Activated T-cell treated with anti-CD3 and anti-CD28 coated beads, Interleukin-2, amount 50 U/mL, for 24 hours (primary cell): ENCODE measurements at regions not wholly inside any gene's neighbourhood (a gene's known extent, or its start where the extent isn't known, plus 50 kb on each side); places are given as distances from the start of the nearest gene placed in this dataset.

Experiments used
- DNase-seq: peaks from one replicate; pipeline ENCODE4 v3.0.0-alpha.2; 2020
- H3K27ac Mint-ChIP-seq: 2 replicates; pipeline ENCODE4 v1.8.0; 2020; ENCODE audit warnings: mild to moderate bottlenecking, mixed read lengths
- H3K27me3 Mint-ChIP-seq: 2 replicates; pipeline ENCODE4 v1.8.0; 2020; ENCODE audit warnings: mixed read lengths
- H3K36me3 Mint-ChIP-seq: 2 replicates; pipeline ENCODE4 v1.8.0; 2020; ENCODE audit warnings: low read depth, mixed read lengths
- H3K4me1 Mint-ChIP-seq: 2 replicates; pipeline ENCODE4 v1.8.0; 2020; ENCODE audit warnings: low read depth, mixed read lengths
- H3K4me3 Mint-ChIP-seq: 2 replicates; pipeline ENCODE4 v1.8.0; 2020; ENCODE audit warnings: mild to moderate bottlenecking, moderate library complexity, mixed read lengths
- H3K9me3 Mint-ChIP-seq: 2 replicates; pipeline ENCODE4 v1.8.0; 2020; ENCODE audit warnings: mixed read lengths

- Mint-ChIP-seq H3K27me3 (no peaks in the 10 kb centered on the region), H3K36me3 (no peaks in the 10 kb centered on the region), H3K9me3 (peaks cover 2% of the 10 kb centered on the region), H3K4me1 (peaks cover 4% of the 10 kb centered on the region), H3K27ac (no peak overlapping the region), H3K4me3 (no peak overlapping the region)
- DNase-seq: no peak
These were observed 53.6 kb upstream of the NT5E start for GRCh38 chr6:85396159-85396808.

- Mint-ChIP-seq H3K36me3 (no peaks in the 10 kb centered on the region), H3K4me3 (no peak overlapping the region), H3K9me3 (peaks cover 2% of the 10 kb centered on the region), H3K27me3 (no peaks in the 10 kb centered on the region), H3K4me1 (peaks cover 4% of the 10 kb centered on the region), H3K27ac (no peak overlapping the region)
- DNase-seq: no peak
These were observed 54.1 kb upstream of the NT5E start for GRCh38 chr6:85395746-85396145.

DNA sequence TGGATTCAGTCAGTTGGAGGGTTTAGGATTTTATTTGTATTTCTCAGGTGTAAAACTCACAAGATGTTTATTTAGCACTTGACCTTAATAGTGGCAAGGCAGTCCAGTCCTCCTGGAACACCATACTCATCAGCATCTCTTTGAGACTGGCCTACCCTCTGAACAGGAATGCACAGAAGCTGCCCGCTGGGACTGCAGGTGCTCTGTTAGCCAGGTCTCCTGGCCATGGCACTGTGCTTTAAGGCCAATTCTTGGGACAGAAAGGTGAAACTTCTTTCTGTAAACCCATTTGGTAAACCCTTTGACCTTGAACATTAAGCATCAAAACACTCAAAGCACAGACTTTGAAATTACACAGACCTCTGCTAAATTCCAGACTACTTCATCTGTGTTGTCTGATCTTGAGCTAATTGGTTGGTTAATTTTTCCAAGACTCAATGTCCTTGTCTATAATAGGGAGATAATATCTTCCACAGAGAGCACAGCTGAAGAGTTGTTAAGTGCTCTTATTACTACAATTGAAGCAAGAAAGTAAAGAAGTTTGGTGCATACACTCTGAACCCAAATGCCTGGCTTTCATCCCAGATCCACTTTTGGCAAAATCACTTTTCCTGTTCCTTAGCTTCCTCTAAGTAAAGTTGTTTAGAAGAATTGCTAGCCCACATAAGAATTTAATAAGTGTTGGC lies 54.9 kb upstream of the NT5E start:
- peaks cover 8% of the 10 kb centered on the region for H3K4me1 Mint-ChIP-seq
- DNase-seq: no peak

DNA sequence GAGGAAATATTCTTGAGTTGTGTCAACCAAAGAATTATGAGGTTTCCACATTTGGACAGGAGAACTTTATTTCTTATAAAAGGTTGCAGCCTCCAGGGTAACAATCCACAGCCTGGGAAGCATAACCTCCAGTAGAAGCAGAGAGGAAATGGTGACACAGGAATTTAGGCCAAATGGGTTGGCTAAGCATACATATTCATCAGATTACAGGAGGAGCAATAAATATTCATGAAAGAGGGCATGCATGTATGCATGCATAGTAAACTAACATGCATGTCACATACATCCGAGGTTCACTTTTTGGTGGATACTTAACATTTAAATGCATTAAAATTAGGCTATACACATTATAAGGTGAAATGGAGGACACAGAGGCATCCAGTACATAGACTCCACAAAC lies 55.7 kb upstream of the NT5E start:
- no peak overlapping the region for H3K4me3 Mint-ChIP-seq
- no peak overlapping the region for H3K27ac Mint-ChIP-seq
- H3K36me3 Mint-ChIP-seq: no peaks in the 10 kb centered on the region
- H3K4me1 Mint-ChIP-seq: peaks cover 16% of the 10 kb centered on the region
- no peaks in the 10 kb centered on the region for H3K27me3 Mint-ChIP-seq
- H3K9me3 Mint-ChIP-seq: peaks cover 2% of the 10 kb centered on the region
- no peak for DNase-seq

More for the DNA sequence above, 54.9 kb upstream of the NT5E start:
- no peak overlapping the region for H3K27ac Mint-ChIP-seq
- H3K4me3 Mint-ChIP-seq: no peak overlapping the region
- H3K36me3 Mint-ChIP-seq: no peaks in the 10 kb centered on the region
- peaks cover 2% of the 10 kb centered on the region for H3K9me3 Mint-ChIP-seq
- H3K27me3 Mint-ChIP-seq: no peaks in the 10 kb centered on the region

DNA sequence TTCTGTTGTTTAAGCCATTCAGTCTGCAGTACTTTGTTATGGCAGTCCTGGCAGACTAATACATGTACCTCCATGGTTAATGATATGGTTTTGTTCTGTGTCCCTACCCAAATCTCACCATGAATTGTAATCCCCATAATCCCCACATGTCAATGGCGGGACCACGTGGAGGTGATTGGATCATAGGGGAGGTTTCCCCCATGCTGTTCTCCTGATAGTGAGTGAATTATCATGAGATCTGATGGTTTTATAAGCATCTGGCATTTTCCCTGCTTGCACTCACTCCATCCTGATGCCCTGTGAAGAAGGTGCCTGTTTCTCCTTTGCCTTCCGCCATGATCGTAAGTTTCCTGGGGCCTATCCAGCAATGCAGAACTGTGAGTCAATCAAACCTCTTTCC lies 57.5 kb upstream of the NT5E start:
- DNase-seq: no peak
- peaks cover 2% of the 10 kb centered on the region for H3K9me3 Mint-ChIP-seq
- no peaks in the 10 kb centered on the region for H3K27me3 Mint-ChIP-seq
- no peaks in the 10 kb centered on the region for H3K36me3 Mint-ChIP-seq
- H3K4me1 Mint-ChIP-seq: peaks cover 26% of the 10 kb centered on the region
- no peak overlapping the region for H3K27ac Mint-ChIP-seq
- no peak overlapping the region for H3K4me3 Mint-ChIP-seq

GRCh38 chr6:85390775-85391174 lies 59.1 kb upstream of the NT5E start:
- H3K36me3 Mint-ChIP-seq: no peaks in the 10 kb centered on the region
- no peaks in the 10 kb centered on the region for H3K9me3 Mint-ChIP-seq
- H3K27me3 Mint-ChIP-seq: no peaks in the 10 kb centered on the region
- H3K4me1 Mint-ChIP-seq: peaks cover 26% of the 10 kb centered on the region
- DNase-seq: no peak
- no peak overlapping the region for H3K4me3 Mint-ChIP-seq
- no peak overlapping the region for H3K27ac Mint-ChIP-seq

- Mint-ChIP-seq H3K36me3 (no peaks in the 10 kb centered on the region), H3K9me3 (no peaks in the 10 kb centered on the region), H3K4me3 (no peak overlapping the region), H3K4me1 (peaks cover 26% of the 10 kb centered on the region), H3K27me3 (no peaks in the 10 kb centered on the region), H3K27ac (no peak overlapping the region)
- no peak for DNase-seq
These were observed 59.7 kb upstream of the NT5E start for GRCh38 chr6:85390105-85390728.

- Mint-ChIP-seq H3K27me3 (no peaks in the 10 kb centered on the region), H3K27ac (peak overlapping the region; percentile 44), H3K4me1 (peaks cover 26% of the 10 kb centered on the region), H3K9me3 (no peaks in the 10 kb centered on the region), H3K4me3 (no peak overlapping the region), H3K36me3 (no peaks in the 10 kb centered on the region)
- peak; percentile 41 for DNase-seq
These were observed 60.6 kb upstream of the NT5E start for GRCh38 chr6:85389151-85389797.

DNA sequence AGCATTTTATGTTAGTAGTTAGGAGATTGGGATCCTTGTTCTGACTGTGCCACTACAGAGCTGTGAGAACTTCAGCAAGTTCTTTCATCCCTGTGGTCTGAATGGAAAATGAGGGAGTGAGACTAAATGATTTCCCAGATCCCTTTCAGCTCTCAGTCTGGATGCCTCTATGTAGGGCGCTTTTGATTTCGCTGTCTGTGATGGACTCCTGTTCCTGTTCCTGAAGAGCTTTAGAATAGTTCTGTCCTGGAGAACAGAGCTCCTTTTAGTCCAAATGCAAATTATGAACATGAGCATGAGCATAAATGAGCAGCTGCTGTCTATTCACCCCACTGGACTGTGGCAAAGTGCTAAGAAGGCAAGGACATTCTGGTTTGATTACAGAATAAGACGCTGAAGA lies 61.4 kb upstream of the NT5E start:
- no peaks in the 10 kb centered on the region for H3K36me3 Mint-ChIP-seq
- H3K4me3 Mint-ChIP-seq: no peak overlapping the region
- no peak for DNase-seq
- no peaks in the 10 kb centered on the region for H3K27me3 Mint-ChIP-seq
- H3K9me3 Mint-ChIP-seq: no peaks in the 10 kb centered on the region
- peaks cover 26% of the 10 kb centered on the region for H3K4me1 Mint-ChIP-seq
- no peak overlapping the region for H3K27ac Mint-ChIP-seq

DNA sequence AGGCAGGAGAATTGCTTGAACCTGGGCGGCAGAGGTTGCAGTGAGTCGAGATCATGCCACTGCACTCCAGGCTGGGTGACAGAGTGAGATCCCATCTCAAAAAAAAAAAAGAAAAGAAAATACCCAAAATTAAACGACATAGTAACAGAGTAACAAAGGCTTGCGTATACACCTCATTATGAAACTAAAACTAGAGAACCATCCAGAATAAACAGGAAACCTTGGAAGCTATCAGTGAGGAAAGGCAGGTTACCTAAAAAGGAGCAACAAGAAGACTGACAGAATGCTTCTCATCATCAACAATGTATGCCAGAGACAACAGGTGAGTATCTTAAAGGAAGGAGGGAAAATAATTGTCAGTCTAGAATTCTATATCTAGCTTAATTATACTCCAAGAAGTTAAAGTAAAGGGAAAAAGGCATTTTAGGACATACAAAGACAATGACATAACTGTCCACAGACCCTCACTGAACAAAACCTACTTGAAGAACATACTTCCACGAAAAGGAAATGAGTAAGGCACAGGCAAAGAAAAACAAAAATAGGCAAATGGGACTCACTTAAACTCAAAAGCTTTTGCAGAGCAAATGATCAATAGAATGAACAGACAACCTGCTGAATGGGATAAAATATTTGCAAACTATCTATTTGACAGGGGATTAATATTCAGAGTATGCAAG lies 64.1 kb upstream of the NT5E start:
- no peak overlapping the region for H3K4me3 Mint-ChIP-seq
- peaks cover 23% of the 10 kb centered on the region for H3K4me1 Mint-ChIP-seq
- no peak for DNase-seq
- H3K27ac Mint-ChIP-seq: no peak overlapping the region
- H3K27me3 Mint-ChIP-seq: no peaks in the 10 kb centered on the region
- H3K9me3 Mint-ChIP-seq: no peaks in the 10 kb centered on the region
- no peaks in the 10 kb centered on the region for H3K36me3 Mint-ChIP-seq

- DNase-seq: no peak
These were observed 66.8 kb upstream of the NT5E start for GRCh38 chr6:85383042-85383441.

DNA sequence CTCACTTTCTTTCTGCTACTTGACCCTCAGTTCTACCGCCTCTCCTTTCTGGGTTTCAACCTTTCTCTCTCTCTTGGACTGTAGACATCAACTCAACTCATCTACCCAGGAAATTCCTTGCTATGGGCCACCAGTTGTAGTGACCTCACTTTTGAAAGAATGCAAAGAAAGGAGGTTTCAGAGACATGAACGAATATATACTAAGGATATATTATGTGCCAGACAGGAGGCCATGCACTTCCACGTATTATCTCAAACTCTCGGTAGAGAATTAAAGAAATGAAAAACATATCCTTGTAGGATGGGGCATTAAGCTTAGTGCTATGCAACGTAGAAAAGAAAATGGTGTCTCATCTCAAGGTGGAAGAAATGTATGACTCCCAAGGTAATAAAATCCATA lies 67.3 kb upstream of the NT5E start:
- no peak overlapping the region for H3K27ac Mint-ChIP-seq
- H3K27me3 Mint-ChIP-seq: no peaks in the 10 kb centered on the region
- no peaks in the 10 kb centered on the region for H3K4me1 Mint-ChIP-seq
- H3K9me3 Mint-ChIP-seq: peaks cover 5% of the 10 kb centered on the region
- H3K36me3 Mint-ChIP-seq: no peaks in the 10 kb centered on the region
- no peak overlapping the region for H3K4me3 Mint-ChIP-seq
- DNase-seq: no peak

More at GRCh38 chr6:85383042-85383441, 66.8 kb upstream of the NT5E start:
- Mint-ChIP-seq H3K9me3 (peaks cover 5% of the 10 kb centered on the region), H3K4me3 (no peak overlapping the region), H3K36me3 (no peaks in the 10 kb centered on the region), H3K4me1 (no peaks in the 10 kb centered on the region), H3K27ac (no peak overlapping the region), H3K27me3 (no peaks in the 10 kb centered on the region)

DNA sequence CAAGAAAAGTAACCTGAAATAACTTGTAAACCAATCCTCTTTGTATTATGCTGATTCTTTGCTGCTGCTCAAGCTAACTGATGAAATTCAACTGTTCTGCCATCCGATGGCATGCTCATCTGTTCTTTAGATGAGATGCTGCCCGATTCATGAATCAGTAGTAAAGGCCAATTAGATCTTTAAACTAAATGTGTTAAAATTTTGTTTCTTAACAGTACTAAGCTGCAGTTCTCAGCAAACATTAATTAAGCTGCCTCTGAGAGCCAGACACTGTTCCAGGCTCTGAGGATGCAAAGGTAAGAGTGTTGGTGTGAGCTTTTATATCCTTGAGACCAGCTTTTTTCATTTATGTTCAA lies 77.0 kb upstream of the NT5E start:
- no peak overlapping the region for H3K4me3 Mint-ChIP-seq
- H3K36me3 Mint-ChIP-seq: no peaks in the 10 kb centered on the region
- DNase-seq: no peak
- no peaks in the 10 kb centered on the region for H3K27me3 Mint-ChIP-seq
- peaks cover 5% of the 10 kb centered on the region for H3K4me1 Mint-ChIP-seq
- H3K9me3 Mint-ChIP-seq: no peaks in the 10 kb centered on the region
- no peak overlapping the region for H3K27ac Mint-ChIP-seq

GRCh38 chr6:85372188-85372914 lies 77.5 kb upstream of the NT5E start:
- DNase-seq: no peak
- Mint-ChIP-seq H3K27me3 (no peaks in the 10 kb centered on the region), H3K4me3 (no peak overlapping the region), H3K4me1 (peaks cover 6% of the 10 kb centered on the region), H3K27ac (no peak overlapping the region), H3K9me3 (no peaks in the 10 kb centered on the region), H3K36me3 (no peaks in the 10 kb centered on the region)
